Erythroblast (primary cell): ENCODE measurements at regions not wholly inside any gene's neighbourhood (a gene's known extent, or its start where the extent isn't known, plus 50 kb on each side); places are given as distances from the start of the nearest gene placed in this dataset.

ENCODE experiments used
- GATA1 ChIP-seq: IDR thresholded peaks from 2 replicates; pipeline ENCODE4 v1.6.1; 2011; ENCODE audit warnings: low read depth, mild to moderate bottlenecking, control low read depth, low read length, moderate library complexity
- POLR2A ChIP-seq: IDR thresholded peaks from 2 replicates; pipeline ENCODE4 v1.6.1; 2011; ENCODE audit warnings: mild to moderate bottlenecking, low read length

DNA sequence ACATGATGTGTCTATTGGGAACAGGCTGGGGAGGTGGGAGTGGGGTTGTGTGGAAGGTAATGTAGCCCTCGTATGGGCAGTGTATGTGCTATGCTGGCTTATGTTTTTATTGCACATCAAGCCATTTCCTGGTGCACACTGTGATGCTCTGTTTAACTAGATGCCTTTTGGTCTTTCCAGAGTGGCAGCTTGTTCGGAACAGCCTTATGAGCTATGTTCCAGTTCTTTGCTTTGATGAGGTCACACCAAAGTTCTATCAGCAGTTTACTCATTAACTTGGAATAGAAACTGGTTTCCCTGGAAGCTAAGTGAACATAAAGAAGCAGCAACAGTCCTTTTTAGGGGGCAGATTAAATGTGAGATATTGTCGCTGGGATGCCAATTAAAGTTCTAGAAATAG, 133.9 kb downstream of the DIPK2A start:
- TF ChIP-seq POLR2A = no peak
- TF ChIP-seq GATA1 = no peak
